ENCODE measurements at regions not wholly inside any gene's neighbourhood (a gene's known extent, or its start where the extent isn't known, plus 50 kb on each side); places are given as distances from the start of the nearest gene placed in this dataset.

- POLR2A ChIA-PET = no interaction called here
- no peak overlapping the region for H2AFZ ChIP-seq (ENCODE audit: low read length)
- no peaks in the 10 kb centered on the region for H3K9me3 ChIP-seq (ENCODE audit: low read length)
- H3K27ac ChIP-seq (ENCODE audit: extremely low read length, insufficient read depth, low read length) = no peak overlapping the region
- H3K27me3 ChIP-seq (ENCODE audit: control insufficient read depth in 1 of 2, insufficient read depth in 2 of 2, low read length in 2 of 2) = peaks cover 5 to 36% of the 10 kb centered on the region in 2 experiments; a peak in 4 of 5 replicates
- no peak overlapping the region for H3K4me2 ChIP-seq (ENCODE audit: low read depth, low read length)
- intact Hi-C loops (cut with micrococcal nuclease; ENCODE audit: unreplicated experiment) = no loop called here
- H3K4me3 ChIP-seq (replicated peaks in 1 of 3; ENCODE audit: insufficient read depth in 1 of 3, low read depth in 2 of 3, low read length in 3 of 3) = no peak overlapping the region
- no peak for DNase-seq (ENCODE audit: low spot score)
- no peaks in the 10 kb centered on the region for H3K79me2 ChIP-seq (ENCODE audit: insufficient read depth, low read length)
- BruUV-seq (replicated peaks) = no TSS peak
- CTCF ChIA-PET (ENCODE audit: low intra/inter-chr PET ratio, low total read pairs) = no interaction called here
- no peak for TF ChIP-seq MEIS2 (CRISPR knock-in tag; IDR thresholded peaks at IDR 0.05)
- TF ChIP-seq, protein P1, sequence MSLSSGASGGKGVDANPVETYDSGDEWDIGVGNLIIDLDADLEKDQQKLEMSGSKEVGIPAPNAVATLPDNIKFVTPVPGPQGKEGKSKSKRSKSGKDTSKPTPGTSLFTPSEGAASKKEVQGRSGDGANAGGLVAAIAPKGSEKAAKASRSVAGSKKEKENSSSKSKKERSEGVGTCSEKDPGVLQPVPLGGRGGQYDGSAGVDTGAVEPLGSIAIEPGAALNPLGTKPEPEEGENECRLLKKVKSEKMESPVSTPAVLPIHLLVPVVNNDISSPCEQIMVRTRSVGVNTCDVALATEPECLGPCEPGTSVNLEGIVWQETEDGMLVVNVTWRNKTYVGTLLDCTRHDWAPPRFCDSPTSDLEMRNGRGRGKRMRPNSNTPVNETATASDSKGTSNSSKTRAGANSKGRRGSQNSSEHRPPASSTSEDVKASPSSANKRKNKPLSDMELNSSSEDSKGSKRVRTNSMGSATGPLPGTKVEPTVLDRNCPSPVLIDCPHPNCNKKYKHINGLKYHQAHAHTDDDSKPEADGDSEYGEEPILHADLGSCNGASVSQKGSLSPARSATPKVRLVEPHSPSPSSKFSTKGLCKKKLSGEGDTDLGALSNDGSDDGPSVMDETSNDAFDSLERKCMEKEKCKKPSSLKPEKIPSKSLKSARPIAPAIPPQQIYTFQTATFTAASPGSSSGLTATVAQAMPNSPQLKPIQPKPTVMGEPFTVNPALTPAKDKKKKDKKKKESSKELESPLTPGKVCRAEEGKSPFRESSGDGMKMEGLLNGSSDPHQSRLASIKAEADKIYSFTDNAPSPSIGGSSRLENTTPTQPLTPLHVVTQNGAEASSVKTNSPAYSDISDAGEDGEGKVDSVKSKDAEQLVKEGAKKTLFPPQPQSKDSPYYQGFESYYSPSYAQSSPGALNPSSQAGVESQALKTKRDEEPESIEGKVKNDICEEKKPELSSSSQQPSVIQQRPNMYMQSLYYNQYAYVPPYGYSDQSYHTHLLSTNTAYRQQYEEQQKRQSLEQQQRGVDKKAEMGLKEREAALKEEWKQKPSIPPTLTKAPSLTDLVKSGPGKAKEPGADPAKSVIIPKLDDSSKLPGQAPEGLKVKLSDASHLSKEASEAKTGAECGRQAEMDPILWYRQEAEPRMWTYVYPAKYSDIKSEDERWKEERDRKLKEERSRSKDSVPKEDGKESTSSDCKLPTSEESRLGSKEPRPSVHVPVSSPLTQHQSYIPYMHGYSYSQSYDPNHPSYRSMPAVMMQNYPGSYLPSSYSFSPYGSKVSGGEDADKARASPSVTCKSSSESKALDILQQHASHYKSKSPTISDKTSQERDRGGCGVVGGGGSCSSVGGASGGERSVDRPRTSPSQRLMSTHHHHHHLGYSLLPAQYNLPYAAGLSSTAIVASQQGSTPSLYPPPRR (CRISPR knock-in tag; IDR thresholded peaks at IDR 0.05; ENCODE audit: borderline replicate concordance) = no peak
- no peak for TF ChIP-seq SALL2 (CRISPR knock-in tag; IDR thresholded peaks at IDR 0.05)
- no peak for TF ChIP-seq ZBTB3 (CRISPR knock-in tag; IDR thresholded peaks at IDR 0.05; ENCODE audit: borderline replicate concordance, low read depth)
- no peak for TF ChIP-seq REXO4 (CRISPR knock-in tag; IDR thresholded peaks at IDR 0.05; ENCODE audit: borderline replicate concordance)
- TF ChIP-seq ZNF510 (CRISPR knock-in tag; IDR thresholded peaks at IDR 0.05; ENCODE audit: low read depth) = no peak
- no peak for TF ChIP-seq HNF4A (CRISPR knock-in tag; IDR thresholded peaks at IDR 0.05)
- no peak for TF ChIP-seq ZNF891 (CRISPR knock-in tag; IDR thresholded peaks at IDR 0.05)
- no peak for TF ChIP-seq ZBTB34 (CRISPR knock-in tag; IDR thresholded peaks at IDR 0.05)
- TF ChIP-seq RORA (CRISPR knock-in tag; IDR thresholded peaks at IDR 0.05) = no peak
- TF ChIP-seq GZF1 (CRISPR knock-in tag; IDR thresholded peaks at IDR 0.05) = no peak
- TF ChIP-seq MIER2 (CRISPR knock-in tag; IDR thresholded peaks at IDR 0.05) = no peak
- H3K9ac ChIP-seq (ENCODE audit: insufficient read depth, low read depth, low read length) = no peak overlapping the region
- ATAC-seq = no peak
- in situ Hi-C loops (cut with HindIII; ENCODE audit: extremely low pct_ligation_motif_present, low pct_unique_long_range_greater_than_20kb) = no loop called here
- WGBS (ENCODE audit: low lambda C conversion rate) = 33% methylated on average over 6 of the region's 6 CpGs
- H4K20me1 ChIP-seq (ENCODE audit: insufficient read depth, low read length) = no peaks in the 10 kb centered on the region
- H3K36me3 ChIP-seq (replicated peaks in 1 of 2; ENCODE audit: control insufficient read depth in 1 of 2, insufficient read depth in 2 of 2, low read length in 2 of 2) = no peaks in the 10 kb centered on the region
- no peak for FAIRE-seq
- H3K4me1 ChIP-seq (ENCODE audit: insufficient read depth, low read length) = no peaks in the 10 kb centered on the region
These were observed 376.4 kb downstream of the PREX1 start for GRCh38 chr20:48451401-48451800.
